MM.1S (cell line): ENCODE measurements at regions not wholly inside any gene's neighbourhood (a gene's known extent, or its start where the extent isn't known, plus 50 kb on each side); places are given as distances from the start of the nearest gene placed in this dataset.

Experiments used
- DNase-seq: peaks from one replicate; pipeline ENCODE4 v3.0.0-alpha.2; 2015
- H2AFZ ChIP-seq: fragments of 300-600 bp; sonication (generic); 2 replicates; pipeline ENCODE4 v1.6.0; 2016; ENCODE audit warnings: antibody characterized with exemption, low read length
- H3F3A ChIP-seq: fragments of 300-600 bp; sonication (generic); 2 replicates; pipeline ENCODE4 v1.6.1; 2016; ENCODE audit warnings: mild to moderate bottlenecking, antibody characterized with exemption, low read length, moderate library complexity, mixed read lengths; ENCODE audit not compliant: insufficient read depth
- H3K27ac ChIP-seq: fragments of 300-600 bp; sonication (generic); 2 replicates; pipeline ENCODE4 v1.5.1; 2016; ENCODE audit warnings: mild to moderate bottlenecking, low read length
- H3K27me3 ChIP-seq: fragments of 300-600 bp; sonication (generic); replicated peaks from 2 replicates; pipeline ENCODE4 v1.6.0; 2016; ENCODE audit warnings: low read length; ENCODE audit not compliant: insufficient read depth
- H3K36me3 ChIP-seq: fragments of 300-600 bp; sonication (generic); replicated peaks from 2 replicates; pipeline ENCODE4 v1.6.1; 2016; ENCODE audit warnings: mild to moderate bottlenecking, low read length, mixed read lengths; ENCODE audit not compliant: insufficient read depth
- H3K4me1 ChIP-seq: fragments of 300-600 bp; sonication (generic); 2 replicates; pipeline ENCODE4 v1.6.1; 2016; ENCODE audit warnings: low read length, mixed read lengths
- H3K4me2 ChIP-seq: fragments of 300-600 bp; sonication (generic); 2 replicates; pipeline ENCODE4 v1.6.0; 2016; ENCODE audit warnings: low read depth, low read length
- H3K4me3 ChIP-seq: fragments of 300-600 bp; sonication (generic); 2 replicates; pipeline ENCODE4 v1.5.1; 2016; ENCODE audit warnings: low read length, mixed read lengths
- H3K79me2 ChIP-seq: fragments of 300-600 bp; sonication (generic); 2 replicates; pipeline ENCODE4 v1.6.1; 2016; ENCODE audit warnings: mixed run types, low read length, mixed read lengths
- H3K9ac ChIP-seq: fragments of 300-600 bp; sonication (generic); 2 replicates; pipeline ENCODE4 v1.6.1; 2016; ENCODE audit warnings: low read length, mixed read lengths
- H3K9me2 ChIP-seq: fragments of 300-600 bp; sonication (generic); replicated peaks from 2 replicates; pipeline ENCODE4 v1.6.1; 2016; ENCODE audit warnings: mild to moderate bottlenecking, low read length, mixed read lengths; ENCODE audit not compliant: insufficient read depth
- H3K9me3 ChIP-seq: fragments of 300-600 bp; sonication (generic); replicated peaks from 2 replicates; pipeline ENCODE4 v1.6.1; 2016; ENCODE audit warnings: mild to moderate bottlenecking, low read length, mixed read lengths; ENCODE audit not compliant: insufficient read depth
- H4K20me1 ChIP-seq: fragments of 300-600 bp; sonication (generic); 2 replicates; pipeline ENCODE4 v1.6.1; 2016; ENCODE audit warnings: mild to moderate bottlenecking, low read length, moderate library complexity, mixed read lengths; ENCODE audit not compliant: insufficient read depth
- CTCF ChIP-seq: fragments of 300-600 bp; sonication (generic); IDR thresholded peaks from 2 replicates; pipeline ENCODE4 v1.5.1; 2016; ENCODE audit warnings: antibody characterized with exemption, low read length, mixed read lengths
- EZH2 ChIP-seq: fragments of 300-600 bp; sonication (generic); optimal IDR thresholded peaks from 2 replicates; pipeline ENCODE3; 2017; ENCODE audit warnings: low read depth, mild to moderate bottlenecking, antibody characterized with exemption, low read length, mixed read lengths
- EZH2phosphoT487 ChIP-seq: fragments of 300-600 bp; sonication (generic); IDR thresholded peaks from 2 replicates; pipeline ENCODE4 v1.6.1; 2018; ENCODE audit warnings: antibody characterized with exemption, low read length

- no peaks in the 10 kb centered on the region for H3F3A ChIP-seq
- DNase-seq: no peak
Measured at GRCh38 chr9:86424251-86424891, 70.2 kb upstream of the TUT7 start.

GRCh38 chr9:86413971-86414880 lies 60.0 kb upstream of the TUT7 start:
- H3K9ac ChIP-seq: no peak overlapping the region
- DNase-seq: peak; percentile 10
- no peak overlapping the region for H3K4me2 ChIP-seq
- H3K9me2 ChIP-seq: no peaks in the 10 kb centered on the region
- H3K27ac ChIP-seq: no peak overlapping the region
- H2AFZ ChIP-seq: no peak overlapping the region
- no peaks in the 10 kb centered on the region for H3K4me1 ChIP-seq
- H4K20me1 ChIP-seq: no peaks in the 10 kb centered on the region
- H3K9me3 ChIP-seq: no peaks in the 10 kb centered on the region
- H3K4me3 ChIP-seq: no peak overlapping the region
- TF ChIP-seq CTCF (peak; percentile 71), EZH2phosphoT487 (no peak)
- no peaks in the 10 kb centered on the region for H3K27me3 ChIP-seq
- H3F3A ChIP-seq: no peaks in the 10 kb centered on the region
- H3K36me3 ChIP-seq: no peaks in the 10 kb centered on the region
- no peaks in the 10 kb centered on the region for H3K79me2 ChIP-seq

More at GRCh38 chr9:86424251-86424891, 70.2 kb upstream of the TUT7 start:
- Histone ChIP-seq H3K4me2 (no peak overlapping the region), H3K27me3 (no peaks in the 10 kb centered on the region), H3K9me3 (no peaks in the 10 kb centered on the region), H3K4me3 (no peak overlapping the region), H2AFZ (no peak overlapping the region), H3K27ac (no peak overlapping the region), H4K20me1 (no peaks in the 10 kb centered on the region), H3K9ac (no peak overlapping the region), H3K4me1 (no peaks in the 10 kb centered on the region), H3K36me3 (no peaks in the 10 kb centered on the region), H3K79me2 (no peaks in the 10 kb centered on the region), H3K9me2 (no peaks in the 10 kb centered on the region)
- TF ChIP-seq EZH2phosphoT487 (no peak), EZH2 (no peak), CTCF (no peak)

GRCh38 chr9:86410281-86410680 lies 56.1 kb upstream of the TUT7 start:
- H3K9me3 ChIP-seq: no peaks in the 10 kb centered on the region
- no peaks in the 10 kb centered on the region for H4K20me1 ChIP-seq
- no peak for TF ChIP-seq CTCF
- no peak for TF ChIP-seq EZH2
- TF ChIP-seq EZH2phosphoT487: no peak
- no peak for DNase-seq
- no peak overlapping the region for H3K4me3 ChIP-seq
- H3K4me2 ChIP-seq: no peak overlapping the region
- no peak overlapping the region for H3K27ac ChIP-seq
- no peaks in the 10 kb centered on the region for H3K36me3 ChIP-seq
- H3K27me3 ChIP-seq: no peaks in the 10 kb centered on the region
- no peaks in the 10 kb centered on the region for H3K4me1 ChIP-seq
- H3K79me2 ChIP-seq: no peaks in the 10 kb centered on the region
- no peaks in the 10 kb centered on the region for H3F3A ChIP-seq
- H3K9me2 ChIP-seq: no peaks in the 10 kb centered on the region
- no peak overlapping the region for H3K9ac ChIP-seq
- no peak overlapping the region for H2AFZ ChIP-seq
